ENCODE measurements at regions not wholly inside any gene's neighbourhood (a gene's known extent, or its start where the extent isn't known, plus 50 kb on each side); places are given as distances from the start of the nearest gene placed in this dataset.

- no peaks in the 10 kb centered on the region for H3K36me3 ChIP-seq (ENCODE audit: insufficient read depth, low read length)
- no peak overlapping the region for H3K4me3 ChIP-seq (ENCODE audit: low read length)
- H3K27ac ChIP-seq (ENCODE audit: low read depth in 1 of 2, low read length in 2 of 2), result no peak overlapping the region
- ATAC-seq (ENCODE audit: poor library complexity), result no peak
- no peak overlapping the region for H3K4me3 Mint-ChIP-seq
- no peaks in the 10 kb centered on the region for H3K27me3 Mint-ChIP-seq
- H3K9me3 ChIP-seq (ENCODE audit: control insufficient read depth in 1 of 2, insufficient read depth in 1 of 2, low read length in 2 of 2), result no peaks in the 10 kb centered on the region
- POLR2A ChIA-PET, result no interaction called here
- intact Hi-C loops (cut with DNase I, micrococcal nuclease), result loop anchor here (5.0 kb wide), 2 partner anchors 37 to 138 kb away; no protein-coding TSS in a partner anchor
- no peak overlapping the region for H3K27ac Mint-ChIP-seq
- no peaks in the 10 kb centered on the region for H3K9me3 Mint-ChIP-seq
- TF ChIP-seq, protein P1, sequence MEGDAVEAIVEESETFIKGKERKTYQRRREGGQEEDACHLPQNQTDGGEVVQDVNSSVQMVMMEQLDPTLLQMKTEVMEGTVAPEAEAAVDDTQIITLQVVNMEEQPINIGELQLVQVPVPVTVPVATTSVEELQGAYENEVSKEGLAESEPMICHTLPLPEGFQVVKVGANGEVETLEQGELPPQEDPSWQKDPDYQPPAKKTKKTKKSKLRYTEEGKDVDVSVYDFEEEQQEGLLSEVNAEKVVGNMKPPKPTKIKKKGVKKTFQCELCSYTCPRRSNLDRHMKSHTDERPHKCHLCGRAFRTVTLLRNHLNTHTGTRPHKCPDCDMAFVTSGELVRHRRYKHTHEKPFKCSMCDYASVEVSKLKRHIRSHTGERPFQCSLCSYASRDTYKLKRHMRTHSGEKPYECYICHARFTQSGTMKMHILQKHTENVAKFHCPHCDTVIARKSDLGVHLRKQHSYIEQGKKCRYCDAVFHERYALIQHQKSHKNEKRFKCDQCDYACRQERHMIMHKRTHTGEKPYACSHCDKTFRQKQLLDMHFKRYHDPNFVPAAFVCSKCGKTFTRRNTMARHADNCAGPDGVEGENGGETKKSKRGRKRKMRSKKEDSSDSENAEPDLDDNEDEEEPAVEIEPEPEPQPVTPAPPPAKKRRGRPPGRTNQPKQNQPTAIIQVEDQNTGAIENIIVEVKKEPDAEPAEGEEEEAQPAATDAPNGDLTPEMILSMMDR (IDR thresholded peaks at IDR 0.05), result no peak
- no peak for DNase-seq
- H3K36me3 Mint-ChIP-seq (ENCODE audit: low read depth), result no peaks in the 10 kb centered on the region
- H3K27me3 ChIP-seq (ENCODE audit: control insufficient read depth in 1 of 2, insufficient read depth in 2 of 2, low read length in 2 of 2), result no peaks in the 10 kb centered on the region
- H3K4me1 Mint-ChIP-seq (ENCODE audit: low read depth), result peaks cover 5% of the 10 kb centered on the region
- no peaks in the 10 kb centered on the region for H3K4me1 ChIP-seq (ENCODE audit: insufficient read depth, low read length)
- CTCF ChIA-PET, result no interaction called here
Measured at GRCh38 chr13:20349564-20350381, 117.7 kb upstream of the GJB6 start.

- no peak overlapping the region for H3K27ac Mint-ChIP-seq
- intact Hi-C loops (cut with DNase I, micrococcal nuclease), result loop anchor here in 1 of 2 experiments (5.0 kb wide), 1 partner anchor 37 kb away; no protein-coding TSS in a partner anchor
Measured at GRCh38 chr13:20348645-20349408, 116.7 kb upstream of the GJB6 start.

DNA sequence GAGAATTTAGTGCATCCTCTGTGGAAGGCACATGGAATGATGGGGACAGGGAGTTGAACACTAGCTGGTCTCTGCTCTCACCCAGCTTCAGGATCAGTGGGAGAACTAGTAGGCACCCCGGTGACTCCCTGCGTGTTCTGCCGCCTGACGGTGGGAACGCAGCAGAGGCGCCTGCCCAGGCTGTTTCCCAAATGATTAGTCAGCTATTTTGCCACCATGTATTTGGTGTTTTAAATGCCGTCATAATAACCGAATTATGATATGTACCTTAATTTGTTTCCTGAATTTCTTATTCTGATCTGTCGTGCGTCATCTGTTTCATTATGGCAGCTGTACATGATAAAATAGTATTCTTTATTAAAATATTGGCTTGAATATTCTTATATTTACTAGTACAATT, 115.9 kb upstream of the GJB6 start:
- DNase-seq (no peak), ATAC-seq (ENCODE audit: poor library complexity) (no peak)
- H3K27ac ChIP-seq (ENCODE audit: low read depth in 1 of 2, low read length in 2 of 2), result no peak overlapping the region
- no peak overlapping the region for H3K4me3 Mint-ChIP-seq
- no peaks in the 10 kb centered on the region for H3K4me1 ChIP-seq (ENCODE audit: insufficient read depth, low read length)
- H3K36me3 Mint-ChIP-seq (ENCODE audit: low read depth), result no peaks in the 10 kb centered on the region
- no peak overlapping the region for H3K27ac Mint-ChIP-seq
- no peaks in the 10 kb centered on the region for H3K9me3 ChIP-seq (ENCODE audit: control insufficient read depth in 1 of 2, insufficient read depth in 1 of 2, low read length in 2 of 2)
- H3K36me3 ChIP-seq (ENCODE audit: insufficient read depth, low read length), result no peaks in the 10 kb centered on the region
- ChIA-PET CTCF (no interaction called here), POLR2A (no interaction called here)
- intact Hi-C loops (cut with DNase I, micrococcal nuclease), result loop anchor here in 1 of 2 experiments (5.0 kb wide), 1 partner anchor 36 kb away; no protein-coding TSS in a partner anchor
- TF ChIP-seq, protein P1 (IDR thresholded peaks at IDR 0.05), result no peak
- no peaks in the 10 kb centered on the region for H3K9me3 Mint-ChIP-seq
- no peak overlapping the region for H3K4me3 ChIP-seq (ENCODE audit: low read length)
- H3K27me3 ChIP-seq (ENCODE audit: control insufficient read depth in 1 of 2, insufficient read depth in 2 of 2, low read length in 2 of 2), result no peaks in the 10 kb centered on the region
- no peaks in the 10 kb centered on the region for H3K4me1 Mint-ChIP-seq (ENCODE audit: low read depth)
- no peaks in the 10 kb centered on the region for H3K27me3 Mint-ChIP-seq

More at GRCh38 chr13:20348645-20349408, 116.7 kb upstream of the GJB6 start:
- H3K9me3 ChIP-seq (ENCODE audit: control insufficient read depth in 1 of 2, insufficient read depth in 1 of 2, low read length in 2 of 2), result no peaks in the 10 kb centered on the region
- CTCF ChIA-PET, result no interaction called here
- no peaks in the 10 kb centered on the region for H3K27me3 ChIP-seq (ENCODE audit: control insufficient read depth in 1 of 2, insufficient read depth in 2 of 2, low read length in 2 of 2)
- H3K27ac ChIP-seq (ENCODE audit: low read depth in 1 of 2, low read length in 2 of 2), result no peak overlapping the region
- POLR2A ChIA-PET, result no interaction called here
- TF ChIP-seq, protein P1 (IDR thresholded peaks at IDR 0.05), result no peak
- H3K4me3 Mint-ChIP-seq, result no peak overlapping the region
- H3K4me1 ChIP-seq (ENCODE audit: insufficient read depth, low read length), result no peaks in the 10 kb centered on the region
- H3K9me3 Mint-ChIP-seq, result no peaks in the 10 kb centered on the region
- no peaks in the 10 kb centered on the region for H3K27me3 Mint-ChIP-seq
- no peak overlapping the region for H3K4me3 ChIP-seq (ENCODE audit: low read length)
- DNase-seq (no peak), ATAC-seq (ENCODE audit: poor library complexity) (no peak)
- H3K4me1 Mint-ChIP-seq (ENCODE audit: low read depth), result peaks cover under 1% of the 10 kb centered on the region
- H3K36me3 ChIP-seq (ENCODE audit: insufficient read depth, low read length), result no peaks in the 10 kb centered on the region
- no peaks in the 10 kb centered on the region for H3K36me3 Mint-ChIP-seq (ENCODE audit: low read depth)

All from CD4-positive, alpha-beta T cell (primary cell).